GM06990 (cell line): ENCODE measurements at regions not wholly inside any gene's neighbourhood (a gene's known extent, or its start where the extent isn't known, plus 50 kb on each side); places are given as distances from the start of the nearest gene placed in this dataset.

ENCODE experiments used
- DNase-seq: peaks from one replicate; pipeline ENCODE4 v3.0.0-alpha.2; 2011; ENCODE audit not compliant: insufficient read length; ENCODE audit errors: extremely low read depth
- H3K27me3 ChIP-seq: replicated peaks from 2 replicates; pipeline ENCODE4 v1.6.0; 2011; ENCODE audit warnings: low read length; ENCODE audit not compliant: control insufficient read depth, insufficient read depth
- H3K36me3 ChIP-seq: 2 replicates; pipeline ENCODE4 v1.5.1; 2011; ENCODE audit warnings: low read length; ENCODE audit not compliant: control insufficient read depth, insufficient read depth
- H3K4me3 ChIP-seq: replicated peaks from 2 replicates; pipeline ENCODE4 v1.5.1; 2011; ENCODE audit warnings: low read depth, mild to moderate bottlenecking, control low read depth, low read length
- TF ChIP-seq, protein P1 (sequence below): IDR thresholded peaks from 2 replicates; pipeline ENCODE4 v1.5.1; 2011; ENCODE audit warnings: low read length, control low read depth, mild to moderate bottlenecking, inconsistent platforms; ENCODE audit not compliant: insufficient read depth, poor library complexity, severe bottlenecking

DNA sequence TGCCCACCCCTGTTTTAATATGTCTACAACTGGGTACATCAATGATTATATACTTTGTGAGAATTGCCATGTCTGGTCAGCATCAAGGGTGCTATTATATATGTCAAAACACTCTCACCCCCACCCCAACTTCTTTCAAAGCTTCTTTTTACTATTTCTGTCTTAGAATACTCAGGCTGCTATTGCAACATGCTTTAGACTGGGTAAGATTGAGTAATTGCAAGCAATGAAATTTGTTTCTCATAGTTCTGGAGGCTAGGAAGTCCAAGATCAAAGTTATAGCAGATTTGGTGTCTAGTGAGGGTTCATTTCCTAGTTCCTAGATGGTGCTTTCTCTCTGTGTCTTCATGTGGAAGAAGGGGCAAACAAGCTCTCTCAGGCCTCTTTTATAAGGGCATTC, 100.5 kb upstream of the KCNK1 start:
- TF ChIP-seq, protein P1, sequence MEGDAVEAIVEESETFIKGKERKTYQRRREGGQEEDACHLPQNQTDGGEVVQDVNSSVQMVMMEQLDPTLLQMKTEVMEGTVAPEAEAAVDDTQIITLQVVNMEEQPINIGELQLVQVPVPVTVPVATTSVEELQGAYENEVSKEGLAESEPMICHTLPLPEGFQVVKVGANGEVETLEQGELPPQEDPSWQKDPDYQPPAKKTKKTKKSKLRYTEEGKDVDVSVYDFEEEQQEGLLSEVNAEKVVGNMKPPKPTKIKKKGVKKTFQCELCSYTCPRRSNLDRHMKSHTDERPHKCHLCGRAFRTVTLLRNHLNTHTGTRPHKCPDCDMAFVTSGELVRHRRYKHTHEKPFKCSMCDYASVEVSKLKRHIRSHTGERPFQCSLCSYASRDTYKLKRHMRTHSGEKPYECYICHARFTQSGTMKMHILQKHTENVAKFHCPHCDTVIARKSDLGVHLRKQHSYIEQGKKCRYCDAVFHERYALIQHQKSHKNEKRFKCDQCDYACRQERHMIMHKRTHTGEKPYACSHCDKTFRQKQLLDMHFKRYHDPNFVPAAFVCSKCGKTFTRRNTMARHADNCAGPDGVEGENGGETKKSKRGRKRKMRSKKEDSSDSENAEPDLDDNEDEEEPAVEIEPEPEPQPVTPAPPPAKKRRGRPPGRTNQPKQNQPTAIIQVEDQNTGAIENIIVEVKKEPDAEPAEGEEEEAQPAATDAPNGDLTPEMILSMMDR = no peak
- H3K4me3 ChIP-seq = no peak overlapping the region
- no peak for DNase-seq
- no peaks in the 10 kb centered on the region for H3K27me3 ChIP-seq
- no peaks in the 10 kb centered on the region for H3K36me3 ChIP-seq

DNA sequence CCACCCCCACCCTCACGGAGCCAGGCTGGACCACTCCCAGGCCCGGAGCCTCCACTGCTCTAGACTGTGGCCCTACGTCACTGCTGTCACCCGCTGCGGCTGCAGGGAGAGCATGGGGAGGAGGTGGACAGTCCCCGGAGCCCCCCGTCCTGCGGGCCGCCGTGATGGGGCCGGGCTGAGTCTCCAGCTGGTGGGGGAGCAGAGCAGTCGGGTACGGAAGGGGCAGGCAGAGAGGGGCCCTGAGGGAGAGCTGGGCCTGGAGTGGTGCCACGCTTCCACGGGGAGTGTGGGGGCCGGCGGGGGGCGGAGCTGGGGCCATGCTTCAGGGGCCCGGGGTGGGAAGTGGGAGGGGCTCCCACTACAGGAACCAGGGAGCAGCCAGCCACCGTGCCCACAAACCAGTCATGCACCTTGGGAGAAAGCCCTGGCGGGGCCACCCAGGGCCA, 98.9 kb upstream of the KCNK1 start:
- TF ChIP-seq, protein P1 = no peak
- no peak for DNase-seq
- no peaks in the 10 kb centered on the region for H3K27me3 ChIP-seq
- no peak overlapping the region for H3K4me3 ChIP-seq
- H3K36me3 ChIP-seq = no peaks in the 10 kb centered on the region

GRCh38 chr1:233516732-233517131, 97.2 kb upstream of the KCNK1 start:
- no peak for DNase-seq
- Histone ChIP-seq H3K36me3 (no peaks in the 10 kb centered on the region), H3K4me3 (no peak overlapping the region), H3K27me3 (no peaks in the 10 kb centered on the region)
- TF ChIP-seq, protein P1 = no peak

- Histone ChIP-seq H3K36me3 (no peaks in the 10 kb centered on the region), H3K4me3 (no peak overlapping the region), H3K27me3 (no peaks in the 10 kb centered on the region)
- TF ChIP-seq, protein P1 = peak; percentile 63
- DNase-seq = no peak
Measured at GRCh38 chr1:233518344-233518743, 95.6 kb upstream of the KCNK1 start.

GRCh38 chr1:233520261-233521191, 93.4 kb upstream of the KCNK1 start:
- TF ChIP-seq, protein P1 = no peak

More at GRCh38 chr1:233520261-233521191, 93.4 kb upstream of the KCNK1 start:
- no peak for DNase-seq
- Histone ChIP-seq H3K27me3 (no peaks in the 10 kb centered on the region), H3K4me3 (no peak overlapping the region), H3K36me3 (no peaks in the 10 kb centered on the region)
